NCI-H1105 (cell line): ENCODE measurements at regions not wholly inside any gene's neighbourhood (a gene's known extent, or its start where the extent isn't known, plus 50 kb on each side); places are given as distances from the start of the nearest gene placed in this dataset.
A peak's percentile ranks its signal among the peaks of the same experiment; 100 is the strongest.
"Not testable (repeated sequence)": the region's sequence is repeated elsewhere in the genome, so short reads cannot be mapped to it uniquely, and the experiment has no call there.

ENCODE experiments used
- DNase-seq: peaks from one replicate; lab custom pipeline; 2025; lab: John Stamatoyannopoulos, UW

- DNase-seq: no peak
These were observed 57.0 kb downstream of the RASL11A start for GRCh38 chr13:27327633-27328032.

- DNase-seq: no peak
These were observed 58.6 kb downstream of the RASL11A start for GRCh38 chr13:27329210-27329609.

DNA sequence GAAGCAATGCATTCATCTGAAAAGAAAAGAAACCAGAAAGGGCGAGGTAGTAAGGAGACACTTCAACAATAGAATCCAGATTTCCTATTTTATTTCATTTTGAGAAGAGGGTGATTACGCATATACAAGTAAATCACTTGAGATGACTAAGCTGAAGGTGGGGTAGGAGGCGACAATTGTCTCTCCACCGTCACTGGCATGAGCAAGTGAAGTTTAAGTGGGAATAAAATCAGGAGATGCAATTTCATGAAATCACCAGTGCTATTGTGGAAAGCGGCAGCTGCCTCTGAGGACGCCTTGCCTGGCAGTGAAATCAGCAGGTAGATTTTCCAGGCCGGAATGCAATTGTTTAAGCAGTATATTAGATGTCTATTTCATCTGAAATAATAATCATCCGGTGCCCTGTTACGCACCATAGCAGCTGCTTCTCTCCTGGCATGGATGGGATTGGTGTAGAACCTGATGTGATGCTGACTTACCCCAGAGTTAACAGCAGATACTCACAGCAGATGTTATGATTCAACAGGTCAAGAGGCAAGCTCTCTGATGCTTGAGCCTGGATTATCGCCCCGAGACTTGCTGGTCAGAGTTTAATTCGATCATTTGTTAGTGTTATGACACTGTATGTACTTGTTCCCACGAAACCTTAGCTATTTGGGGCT lies 64.3 kb downstream of the RASL11A start:
- DNase-seq: peak; percentile 28

DNA sequence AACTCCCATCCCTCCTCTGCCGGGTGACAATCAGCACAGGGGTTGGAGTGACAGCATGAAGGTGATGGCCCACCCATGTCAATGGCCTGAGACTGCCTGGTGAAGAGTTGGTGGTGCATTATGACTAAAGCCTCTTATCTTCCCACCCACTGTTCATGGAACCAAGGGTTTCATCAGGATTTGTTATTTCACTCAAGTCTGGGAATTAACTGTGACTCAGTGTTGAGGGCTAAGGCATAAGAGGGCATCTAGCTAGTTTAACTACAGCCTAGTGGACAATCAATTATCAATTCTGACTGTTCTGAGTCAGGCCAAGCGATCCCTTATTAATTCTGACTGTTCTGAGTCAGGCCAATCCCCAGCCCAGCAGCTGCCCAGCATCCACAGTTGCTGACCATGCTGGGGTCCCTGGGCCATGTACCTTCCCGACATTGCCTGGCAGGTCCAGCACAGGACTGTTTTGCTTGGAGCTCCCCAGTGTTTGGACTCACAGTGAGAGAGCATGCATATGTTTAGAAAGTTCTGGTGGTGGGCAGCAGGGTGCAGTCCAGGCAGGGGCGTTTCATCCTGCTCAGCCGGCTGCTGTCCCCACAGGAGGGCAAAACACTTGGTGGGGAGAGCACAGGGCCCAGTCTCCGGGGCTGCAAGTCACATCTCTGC lies 65.5 kb downstream of the RASL11A start:
- no peak for DNase-seq

DNA sequence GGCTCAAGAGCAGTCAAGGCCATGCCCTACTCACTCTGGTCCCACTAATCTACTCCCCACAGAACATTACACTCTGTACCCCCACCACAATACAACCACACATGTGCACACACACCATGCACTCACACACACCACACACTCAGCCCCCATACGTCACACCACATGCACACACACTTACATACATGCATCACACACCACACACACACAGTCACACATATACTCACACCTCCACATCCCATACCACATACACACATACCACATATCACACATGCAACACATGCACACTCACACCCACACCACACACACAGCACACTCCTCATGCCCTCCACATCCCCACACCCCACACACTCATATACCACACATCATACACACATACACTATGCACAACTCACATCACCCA lies 67.6 kb downstream of the RASL11A start:
- DNase-seq: no peak

GRCh38 chr13:27338816-27339215 lies 68.2 kb downstream of the RASL11A start:
- DNase-seq: no peak

GRCh38 chr13:27339299-27339698 lies 68.7 kb downstream of the RASL11A start:
- no peak for DNase-seq

DNA sequence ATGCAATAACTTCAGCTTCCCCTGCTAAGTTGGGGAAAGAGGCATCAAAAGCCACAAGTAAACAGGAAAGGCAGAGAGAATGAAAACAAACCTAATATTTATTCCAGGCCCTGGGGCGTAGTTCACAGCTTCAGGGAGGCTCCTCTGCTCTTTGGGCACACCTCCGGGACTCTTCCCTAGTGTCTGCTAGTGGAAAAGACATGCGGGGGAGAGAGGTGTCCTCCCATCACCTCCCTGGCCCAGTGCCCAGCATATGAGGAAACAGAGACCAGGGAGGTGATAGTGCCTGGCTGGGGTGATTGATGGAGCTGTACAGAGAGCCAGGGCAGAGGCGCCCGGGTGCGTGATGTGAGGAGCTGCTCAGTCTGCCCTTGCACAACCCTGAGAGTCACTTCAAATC lies 71.0 kb downstream of the RASL11A start:
- DNase-seq: no peak

DNA sequence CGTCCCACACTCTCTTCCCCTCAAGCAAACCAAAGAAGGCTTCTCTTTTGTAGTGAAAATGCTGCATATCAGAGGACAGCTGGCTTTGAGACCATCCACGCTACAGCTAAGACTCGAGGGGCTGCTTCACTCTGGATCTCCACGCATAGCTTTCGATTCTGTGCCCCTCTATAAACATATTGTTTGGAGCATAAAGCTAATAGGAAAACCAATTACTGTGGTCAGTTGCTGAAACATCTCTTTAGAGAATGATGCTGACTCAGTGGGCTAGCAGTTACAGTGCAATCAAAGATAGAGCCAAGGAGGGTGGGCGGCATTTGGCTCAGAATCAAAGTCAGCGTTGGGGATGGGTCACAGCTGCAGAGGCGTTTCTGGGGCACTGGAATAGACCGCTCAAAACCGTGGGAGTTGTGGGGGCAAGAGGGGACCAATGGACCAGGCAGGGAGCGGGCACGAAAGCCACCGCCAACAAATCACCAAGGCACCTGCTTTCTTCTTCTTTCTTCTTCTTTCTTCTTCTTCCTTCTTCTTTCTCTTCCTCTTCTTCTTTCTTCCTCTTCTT lies 76.7 kb downstream of the RASL11A start:
- DNase-seq: no peak

- no peak for DNase-seq
These were observed 76.0 kb upstream of the GTF3A start for GRCh38 chr13:27348461-27348860.

GRCh38 chr13:27349458-27349857 lies 75.0 kb upstream of the GTF3A start:
- DNase-seq: no peak

DNA sequence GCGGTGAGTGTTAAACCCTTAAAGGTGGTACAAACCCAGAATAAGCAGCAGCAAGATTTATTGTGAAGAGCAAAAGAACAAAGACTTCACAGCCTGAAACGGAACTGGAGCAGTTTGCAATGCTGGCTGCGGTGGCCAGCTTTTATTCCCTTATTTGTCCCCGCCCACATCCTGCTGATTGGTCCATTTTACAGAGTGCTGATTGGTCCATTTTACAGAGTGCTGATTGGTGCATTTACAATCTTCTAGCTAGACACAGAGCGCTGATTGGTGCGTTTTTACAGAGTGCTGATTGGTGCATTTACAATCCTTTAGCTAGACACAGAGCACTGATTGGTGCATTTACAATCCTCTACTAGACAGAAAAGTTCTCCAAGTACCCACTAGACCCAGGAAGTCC lies 73.6 kb upstream of the GTF3A start:
- DNase-seq: not testable (repeated sequence)

DNA sequence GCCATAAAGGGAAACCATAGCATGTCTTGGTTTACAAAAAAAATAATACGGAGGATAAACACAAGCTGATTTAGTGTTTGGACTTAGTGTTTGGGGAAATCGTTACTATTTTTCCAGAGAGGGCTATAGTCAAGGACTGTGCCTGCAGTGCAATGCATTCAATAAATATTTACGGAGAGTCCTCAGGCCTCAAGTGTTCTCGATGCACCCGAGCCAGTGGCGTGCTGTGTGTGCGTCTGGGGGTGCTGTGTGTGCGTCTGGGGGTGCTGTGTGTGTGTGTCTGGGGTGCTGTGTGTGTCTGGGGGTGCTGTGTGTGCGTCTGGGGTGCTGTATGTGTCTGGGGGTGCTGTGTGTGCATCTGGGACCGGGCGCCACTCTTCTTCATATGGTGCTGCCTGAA lies 71.7 kb upstream of the GTF3A start:
- DNase-seq: no peak

GRCh38 chr13:27353166-27353583 lies 71.2 kb upstream of the GTF3A start:
- DNase-seq: no peak

DNA sequence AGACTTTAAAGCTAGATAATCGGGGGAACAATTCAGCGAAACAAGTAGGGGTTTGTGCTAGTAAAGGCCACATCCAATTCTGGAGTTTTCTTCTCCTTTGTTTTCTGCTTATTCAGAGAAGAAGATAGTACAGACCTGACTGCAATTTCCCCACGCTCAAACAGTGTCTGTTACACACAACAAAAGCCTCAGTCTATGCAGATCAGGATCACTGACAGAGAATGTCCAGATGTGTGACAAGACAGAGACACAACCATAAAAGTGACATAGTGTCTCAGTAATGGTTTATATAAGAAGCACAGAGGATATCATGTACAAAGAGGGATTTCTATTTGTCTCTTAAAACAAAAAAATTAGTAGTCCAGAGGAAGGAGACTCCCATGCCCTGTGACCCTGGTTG lies 70.7 kb upstream of the GTF3A start:
- DNase-seq: no peak

DNA sequence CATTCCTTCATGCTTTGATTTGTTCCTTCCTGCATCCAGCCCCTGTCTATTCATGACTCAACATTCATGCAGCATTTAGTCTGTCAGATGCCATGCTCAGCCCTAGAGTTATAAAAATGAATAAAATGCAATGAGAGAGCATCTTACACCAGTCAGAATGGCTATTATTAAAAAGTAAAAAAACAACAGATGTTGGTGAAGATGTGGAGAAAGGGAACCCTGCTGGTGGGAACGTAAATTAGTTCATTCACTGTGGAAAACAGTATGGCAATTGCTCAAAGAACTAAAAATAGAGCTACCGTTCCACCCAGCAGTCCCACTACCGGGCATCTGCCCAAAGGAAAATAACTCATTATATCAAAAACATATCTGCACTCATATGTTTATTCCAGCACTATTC lies 70.0 kb upstream of the GTF3A start:
- DNase-seq: no peak

DNA sequence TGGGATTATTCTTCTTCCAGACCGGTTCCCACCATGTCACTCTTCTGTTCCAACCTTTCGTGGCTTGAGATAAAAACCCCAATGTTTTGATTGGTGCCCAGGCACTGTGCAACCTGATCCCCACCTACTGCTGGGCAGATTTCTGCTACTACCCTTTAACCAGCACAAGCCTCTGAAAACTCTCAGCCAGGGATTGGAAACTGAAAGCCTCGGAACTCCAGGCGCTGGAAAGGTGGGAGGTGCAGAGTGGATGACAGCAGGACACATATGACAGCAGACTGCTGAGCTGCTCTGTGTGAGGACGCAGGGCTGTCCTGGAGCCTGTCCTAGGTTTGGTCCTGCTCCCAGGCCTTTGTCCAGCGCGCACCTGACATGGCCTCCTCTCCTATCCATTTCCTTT lies 68.5 kb upstream of the GTF3A start:
- no peak for DNase-seq

- no peak for DNase-seq
These were observed 66.0 kb upstream of the GTF3A start for GRCh38 chr13:27358420-27358819.

- DNase-seq: peak; percentile 17
These were observed 65.1 kb upstream of the GTF3A start for GRCh38 chr13:27359199-27359821.

DNA sequence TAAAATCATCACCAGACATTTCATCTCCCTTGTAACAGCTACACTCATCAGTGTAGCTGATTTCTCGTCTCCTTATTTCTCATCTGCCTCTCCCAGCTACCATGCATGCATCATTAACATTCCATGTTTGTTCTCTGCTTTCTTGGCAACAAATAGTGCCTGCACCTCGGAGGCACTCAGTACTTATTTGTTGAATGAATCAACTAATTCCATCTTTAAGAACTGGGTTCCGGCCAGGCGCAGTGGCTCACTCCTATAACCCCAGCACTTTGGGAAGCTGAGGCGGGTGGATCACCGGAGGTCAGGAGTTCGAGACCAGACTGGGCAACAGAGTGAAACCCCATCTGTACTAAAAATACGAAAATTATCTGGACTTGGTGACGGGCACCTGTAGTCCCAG lies 63.9 kb upstream of the GTF3A start:
- DNase-seq: no peak

DNA sequence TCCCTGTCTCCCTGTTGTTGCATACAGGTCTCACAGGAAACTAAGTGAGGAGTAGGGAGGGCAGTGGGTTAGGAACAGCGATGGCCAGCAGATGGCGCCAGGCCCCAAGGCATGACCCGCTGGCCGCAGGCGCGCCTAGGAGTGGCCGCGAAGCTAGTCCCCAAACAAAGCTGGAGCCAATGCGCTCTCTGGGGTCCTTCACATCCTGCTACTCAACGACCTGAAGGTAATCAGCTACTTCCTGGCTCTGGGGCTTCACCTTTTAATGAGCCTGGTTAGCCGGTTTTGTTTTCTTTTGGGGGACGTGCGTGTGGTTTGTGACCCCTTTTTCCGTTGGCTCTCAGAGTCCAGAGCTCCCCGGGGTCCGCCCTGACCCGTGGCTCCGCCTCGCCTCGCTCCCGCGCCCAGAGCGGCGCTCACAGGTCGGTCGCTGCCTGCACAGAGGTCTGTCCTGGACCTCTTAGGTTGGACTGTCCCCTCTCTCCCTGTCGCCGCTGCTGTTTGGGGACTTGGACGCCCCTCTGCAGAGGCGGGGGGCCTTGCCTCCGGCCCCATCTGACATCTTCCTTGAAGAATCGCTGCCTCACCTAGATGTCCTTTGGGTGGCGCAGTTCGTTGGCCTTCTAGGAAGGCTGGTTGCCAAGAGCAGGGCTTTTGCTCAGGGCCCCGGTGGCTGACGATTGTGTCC lies 62.2 kb upstream of the GTF3A start:
- peak; percentile 59 for DNase-seq

- not testable (repeated sequence) for DNase-seq
These were observed 60.8 kb upstream of the GTF3A start for GRCh38 chr13:27363637-27364036.

DNA sequence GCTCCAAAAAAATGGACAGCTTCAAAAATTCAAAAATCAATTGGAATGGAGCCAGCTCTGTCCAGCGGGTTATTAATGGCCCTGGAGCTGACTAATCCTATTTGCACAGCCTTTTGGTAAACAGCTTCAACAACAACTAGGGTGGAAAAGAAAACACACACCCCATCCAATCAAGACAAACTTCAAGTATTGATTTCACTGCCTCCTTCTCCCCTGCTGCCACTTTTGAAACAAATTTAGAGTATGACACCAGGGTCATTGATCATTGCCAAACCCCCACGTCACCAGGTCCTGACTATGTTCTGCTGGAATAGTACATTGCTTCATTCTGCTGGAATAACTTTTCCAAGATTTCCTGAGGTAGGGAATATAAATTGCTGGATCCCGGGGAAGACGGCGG lies 56.8 kb upstream of the GTF3A start:
- DNase-seq: no peak
